ENCODE measurements at regions not wholly inside any gene's neighbourhood (a gene's known extent, or its start where the extent isn't known, plus 50 kb on each side); places are given as distances from the start of the nearest gene placed in this dataset.

GRCh38 chr14:53350866-53351265, 197.7 kb upstream of the DDHD1 start:
- Histone ChIP-seq H3K4me3 (ENCODE audit: low read depth in 1 of 2, low read length in 1 of 2) (no peak overlapping the region), H3K4me1 (ENCODE audit: control insufficient read depth in 1 of 2, insufficient read depth in 1 of 2, low read depth in 1 of 2, low read length in 1 of 2) (no peaks in the 10 kb centered on the region), H3K27me3 (no peaks in the 10 kb centered on the region), H3K36me3 (no peaks in the 10 kb centered on the region), H3K9me3 (no peaks in the 10 kb centered on the region), H3K27ac (no peak overlapping the region)
- TF ChIP-seq, protein P1, sequence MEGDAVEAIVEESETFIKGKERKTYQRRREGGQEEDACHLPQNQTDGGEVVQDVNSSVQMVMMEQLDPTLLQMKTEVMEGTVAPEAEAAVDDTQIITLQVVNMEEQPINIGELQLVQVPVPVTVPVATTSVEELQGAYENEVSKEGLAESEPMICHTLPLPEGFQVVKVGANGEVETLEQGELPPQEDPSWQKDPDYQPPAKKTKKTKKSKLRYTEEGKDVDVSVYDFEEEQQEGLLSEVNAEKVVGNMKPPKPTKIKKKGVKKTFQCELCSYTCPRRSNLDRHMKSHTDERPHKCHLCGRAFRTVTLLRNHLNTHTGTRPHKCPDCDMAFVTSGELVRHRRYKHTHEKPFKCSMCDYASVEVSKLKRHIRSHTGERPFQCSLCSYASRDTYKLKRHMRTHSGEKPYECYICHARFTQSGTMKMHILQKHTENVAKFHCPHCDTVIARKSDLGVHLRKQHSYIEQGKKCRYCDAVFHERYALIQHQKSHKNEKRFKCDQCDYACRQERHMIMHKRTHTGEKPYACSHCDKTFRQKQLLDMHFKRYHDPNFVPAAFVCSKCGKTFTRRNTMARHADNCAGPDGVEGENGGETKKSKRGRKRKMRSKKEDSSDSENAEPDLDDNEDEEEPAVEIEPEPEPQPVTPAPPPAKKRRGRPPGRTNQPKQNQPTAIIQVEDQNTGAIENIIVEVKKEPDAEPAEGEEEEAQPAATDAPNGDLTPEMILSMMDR (IDR thresholded peaks at IDR 0.05) = no peak

GRCh38 chr14:53350429-53350828, 197.3 kb upstream of the DDHD1 start:
- Histone ChIP-seq H3K27ac (no peak overlapping the region), H3K9me3 (no peaks in the 10 kb centered on the region), H3K36me3 (no peaks in the 10 kb centered on the region), H3K4me3 (ENCODE audit: low read depth in 1 of 2, low read length in 1 of 2) (no peak overlapping the region), H3K4me1 (ENCODE audit: control insufficient read depth in 1 of 2, insufficient read depth in 1 of 2, low read depth in 1 of 2, low read length in 1 of 2) (no peaks in the 10 kb centered on the region), H3K27me3 (no peaks in the 10 kb centered on the region)
- TF ChIP-seq, protein P1 (IDR thresholded peaks at IDR 0.05) = no peak

GRCh38 chr14:53346988-53347387, 193.9 kb upstream of the DDHD1 start:
- Histone ChIP-seq H3K27ac (no peak overlapping the region), H3K9me3 (no peaks in the 10 kb centered on the region), H3K4me3 (ENCODE audit: low read depth in 1 of 2, low read length in 1 of 2) (no peak overlapping the region), H3K36me3 (no peaks in the 10 kb centered on the region), H3K27me3 (no peaks in the 10 kb centered on the region), H3K4me1 (ENCODE audit: control insufficient read depth in 1 of 2, insufficient read depth in 1 of 2, low read depth in 1 of 2, low read length in 1 of 2) (no peaks in the 10 kb centered on the region)
- TF ChIP-seq, protein P1 (IDR thresholded peaks at IDR 0.05) = no peak

DNA sequence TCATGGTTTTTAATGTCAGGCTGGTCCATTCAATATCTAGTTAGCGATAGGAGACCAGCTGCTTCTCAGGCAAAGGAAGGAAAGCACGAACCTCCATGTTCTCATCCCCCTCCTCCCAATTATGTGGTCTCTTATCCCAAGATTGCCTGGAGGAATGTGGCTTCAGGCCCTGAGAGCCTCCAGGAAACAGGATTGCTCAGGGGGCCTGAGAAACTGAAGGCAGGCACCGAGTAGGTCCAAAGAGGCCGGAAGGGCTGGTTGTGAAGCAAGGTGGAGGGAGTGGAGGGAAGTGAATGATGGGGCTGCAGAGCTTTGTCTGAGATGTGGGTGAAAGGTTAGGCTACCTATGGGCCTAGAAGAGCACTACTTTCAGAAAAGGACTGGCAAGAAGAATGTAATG, 188.2 kb upstream of the DDHD1 start:
- Histone ChIP-seq H3K4me3 (ENCODE audit: low read depth in 1 of 2, low read length in 1 of 2) (no peak overlapping the region), H3K27ac (no peak overlapping the region), H3K27me3 (no peaks in the 10 kb centered on the region), H3K36me3 (no peaks in the 10 kb centered on the region), H3K4me1 (ENCODE audit: control insufficient read depth in 1 of 2, insufficient read depth in 1 of 2, low read depth in 1 of 2, low read length in 1 of 2) (no peaks in the 10 kb centered on the region), H3K9me3 (no peaks in the 10 kb centered on the region)
- TF ChIP-seq, protein P1 (IDR thresholded peaks at IDR 0.05) = no peak

DNA sequence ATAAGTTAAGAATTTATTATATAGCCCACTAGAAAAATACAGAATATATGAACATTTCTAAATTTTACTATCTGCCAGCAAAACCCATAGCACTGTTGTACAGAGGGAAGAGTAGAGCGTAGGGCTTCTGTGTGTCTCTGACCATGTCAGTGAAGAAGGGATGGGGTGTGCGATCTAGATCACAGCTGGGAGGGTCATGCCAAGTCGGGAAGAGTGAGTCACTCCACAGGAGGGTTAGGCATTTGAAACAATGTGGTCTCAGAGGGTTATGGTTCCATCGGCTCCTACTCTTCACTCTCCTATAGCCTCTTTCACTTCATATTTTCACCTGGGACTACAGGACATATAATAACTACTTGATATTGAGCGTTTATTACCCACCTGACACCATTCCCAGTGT, 185.1 kb upstream of the DDHD1 start:
- TF ChIP-seq, protein P1 (IDR thresholded peaks at IDR 0.05) = no peak
- no peaks in the 10 kb centered on the region for H3K9me3 ChIP-seq
- no peak overlapping the region for H3K27ac ChIP-seq
- H3K4me3 ChIP-seq (ENCODE audit: low read depth in 1 of 2, low read length in 1 of 2) = no peak overlapping the region
- H3K4me1 ChIP-seq (ENCODE audit: control insufficient read depth in 1 of 2, insufficient read depth in 1 of 2, low read depth in 1 of 2, low read length in 1 of 2) = no peaks in the 10 kb centered on the region
- H3K27me3 ChIP-seq = no peaks in the 10 kb centered on the region
- H3K36me3 ChIP-seq = no peaks in the 10 kb centered on the region

DNA sequence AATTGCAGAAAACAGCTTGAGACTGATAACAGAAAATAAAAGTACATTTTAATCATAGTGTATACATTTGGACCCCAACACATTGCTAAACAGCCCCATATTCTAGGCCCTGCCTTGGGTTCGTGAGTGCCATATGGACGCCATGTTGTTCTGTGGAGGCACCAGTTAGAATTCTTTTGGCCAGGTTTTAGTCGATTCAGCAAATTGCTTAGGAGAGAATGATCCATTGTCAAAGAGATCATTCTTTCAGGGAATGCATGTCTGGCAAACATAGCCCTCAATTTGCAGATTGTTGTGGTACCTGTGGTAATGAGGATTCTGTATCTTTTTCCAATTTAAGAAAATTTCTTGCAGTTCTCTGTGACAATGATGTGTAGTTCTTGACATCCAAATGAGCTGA, 183.6 kb upstream of the DDHD1 start:
- Histone ChIP-seq H3K36me3 (no peaks in the 10 kb centered on the region), H3K9me3 (no peaks in the 10 kb centered on the region), H3K4me3 (ENCODE audit: low read depth in 1 of 2, low read length in 1 of 2) (no peak overlapping the region), H3K27me3 (no peaks in the 10 kb centered on the region), H3K4me1 (ENCODE audit: control insufficient read depth in 1 of 2, insufficient read depth in 1 of 2, low read depth in 1 of 2, low read length in 1 of 2) (no peaks in the 10 kb centered on the region), H3K27ac (no peak overlapping the region)
- TF ChIP-seq, protein P1 (IDR thresholded peaks at IDR 0.05) = no peak

Measured in neutrophil (primary cell).